H9 (cell line): ENCODE measurements at regions not wholly inside any gene's neighbourhood (a gene's known extent, or its start where the extent isn't known, plus 50 kb on each side); places are given as distances from the start of the nearest gene placed in this dataset.

ENCODE experiments used
- DNase-seq: peaks from one replicate; pipeline ENCODE4 v3.0.0-alpha.2; 2017
- H2AFZ ChIP-seq: one replicate; pipeline ENCODE4 v1.6.1; 2013; ENCODE audit warnings: mild to moderate bottlenecking, low read length, control low read depth, moderate library complexity
- H2AK5ac ChIP-seq: 2 replicates; pipeline ENCODE4 v1.6.1; 2013; ENCODE audit warnings: low read length, control low read depth, mixed read lengths; ENCODE audit not compliant: insufficient read length
- H2BK120ac ChIP-seq: one replicate; pipeline ENCODE4 v1.6.1; 2013; ENCODE audit warnings: low read depth, mild to moderate bottlenecking, low read length, control low read depth, inconsistent platforms; ENCODE audit not compliant: poor library complexity, severe bottlenecking
- H2BK12ac ChIP-seq: 2 replicates; pipeline ENCODE4 v1.6.1; 2013; ENCODE audit warnings: low read length, control low read depth, mixed read lengths, low read depth; ENCODE audit not compliant: insufficient read length
- H2BK15ac ChIP-seq: 2 replicates; pipeline ENCODE4 v1.6.1; 2013; ENCODE audit warnings: low read depth, low read length, control low read depth
- H2BK20ac ChIP-seq: one replicate; pipeline ENCODE4 v1.6.1; 2013; ENCODE audit warnings: low read depth, mild to moderate bottlenecking, low read length, control low read depth, inconsistent platforms; ENCODE audit not compliant: poor library complexity, severe bottlenecking
- H2BK5ac ChIP-seq: 2 replicates; pipeline ENCODE4 v1.6.1; 2013; ENCODE audit warnings: low read length, control low read depth, mixed read lengths; ENCODE audit not compliant: insufficient read length
- H3K14ac ChIP-seq: 2 replicates; pipeline ENCODE4 v1.6.1; 2013; ENCODE audit warnings: low read length, control low read depth; ENCODE audit not compliant: insufficient read depth
- H3K18ac ChIP-seq: 2 replicates; pipeline ENCODE4 v1.6.1; 2013; ENCODE audit warnings: low read depth, mild to moderate bottlenecking, mixed read lengths, low read length, control low read depth; ENCODE audit not compliant: insufficient read length
- H3K23ac ChIP-seq: 2 replicates; pipeline ENCODE4 v1.6.1; 2013; ENCODE audit warnings: low read length, control low read depth, mixed read lengths, low read depth; ENCODE audit not compliant: insufficient read length
- H3K23me2 ChIP-seq: 2 replicates; pipeline ENCODE4 v1.6.1; 2013; ENCODE audit warnings: low read depth, mild to moderate bottlenecking, mixed read lengths, low read length, control low read depth; ENCODE audit not compliant: insufficient read length, poor library complexity, severe bottlenecking
- H3K27ac ChIP-seq: 2 replicates; pipeline ENCODE4 v1.5.1; 2013; ENCODE audit warnings: low read length, control low read depth, mixed read lengths, low read depth; ENCODE audit not compliant: insufficient read length
- H3K27me3 ChIP-seq: 2 replicates; pipeline ENCODE4 v1.6.1; 2013; ENCODE audit warnings: low read length, control low read depth, inconsistent platforms; ENCODE audit not compliant: insufficient read depth
- H3K4ac ChIP-seq: 2 replicates; pipeline ENCODE4 v1.6.1; 2013; ENCODE audit warnings: low read depth, mild to moderate bottlenecking, control low read depth, inconsistent platforms, low read length, moderate library complexity
- H3K4me1 ChIP-seq: 2 replicates; pipeline ENCODE4 v1.6.1; 2013; ENCODE audit warnings: low read length, control low read depth, inconsistent platforms; ENCODE audit not compliant: insufficient read depth
- H3K4me2 ChIP-seq: 2 replicates; pipeline ENCODE4 v1.6.1; 2013; ENCODE audit warnings: low read length, control low read depth, mixed read lengths; ENCODE audit not compliant: insufficient read length, insufficient read depth
- H3K56ac ChIP-seq: 2 replicates; pipeline ENCODE4 v1.6.1; 2013; ENCODE audit warnings: low read depth, mild to moderate bottlenecking, mixed read lengths, low read length, control low read depth; ENCODE audit not compliant: insufficient read length
- H3K79me1 ChIP-seq: 2 replicates; pipeline ENCODE4 v1.6.1; 2013; ENCODE audit warnings: low read depth, mild to moderate bottlenecking, moderate library complexity, low read length, control low read depth, inconsistent platforms; ENCODE audit not compliant: insufficient read depth, poor library complexity, severe bottlenecking
- H3K79me2 ChIP-seq: 2 replicates; pipeline ENCODE4 v1.6.1; 2013; ENCODE audit warnings: low read length, control low read depth, inconsistent platforms; ENCODE audit not compliant: insufficient read depth
- H3K9ac ChIP-seq: 2 replicates; pipeline ENCODE4 v1.6.1; 2013; ENCODE audit warnings: low read length, control low read depth, mixed read lengths; ENCODE audit not compliant: insufficient read length; ENCODE audit errors: extremely low read depth
- H3K9me3 ChIP-seq: one replicate; pipeline ENCODE4 v1.6.1; 2013; ENCODE audit warnings: low read depth, low read length, inconsistent platforms; ENCODE audit not compliant: control insufficient read depth
- H3T11ph ChIP-seq: one replicate; pipeline ENCODE4 v1.6.1; 2013; ENCODE audit warnings: mild to moderate bottlenecking, low read length, control low read depth, inconsistent platforms
- H4K20me1 ChIP-seq: one replicate; pipeline ENCODE4 v1.6.1; 2013; ENCODE audit not compliant: control insufficient read depth, insufficient read length, insufficient read depth
- H4K5ac ChIP-seq: 2 replicates; pipeline ENCODE4 v1.6.1; 2013; ENCODE audit warnings: low read depth, mild to moderate bottlenecking, mixed read lengths, low read length, control low read depth; ENCODE audit not compliant: insufficient read length
- H4K8ac ChIP-seq: replicated peaks from 2 replicates; pipeline ENCODE4 v1.6.1; 2013; ENCODE audit warnings: low read length, control low read depth, mixed read lengths, low read depth; ENCODE audit not compliant: insufficient read length
- H4K91ac ChIP-seq: 2 replicates; pipeline ENCODE4 v1.6.1; 2013; ENCODE audit warnings: low read depth, mild to moderate bottlenecking, moderate library complexity, mixed read lengths, low read length, control low read depth; ENCODE audit not compliant: insufficient read length
- H3K27ac Mint-ChIP-seq, 3 experiments: 2 replicates in 2 of 3; 3 replicates in 1 of 3; pipeline ENCODE4 v1.8.0; 2020 to 2021; ENCODE audit warnings: mixed read lengths in 3 of 3, mild to moderate bottlenecking in 1 of 3, moderate library complexity in 1 of 3
- H3K27me3 Mint-ChIP-seq: 2 replicates; pipeline ENCODE4 v1.8.0; 2021; ENCODE audit warnings: low read depth, mild to moderate bottlenecking, moderate library complexity, mixed read lengths
- H3K36me3 Mint-ChIP-seq, 3 experiments: 2 replicates in 2 of 3; 3 replicates in 1 of 3; pipeline ENCODE4 v1.8.0; 2020 to 2021; ENCODE audit warnings: low read depth in 3 of 3, mixed read lengths in 3 of 3; ENCODE audit not compliant: insufficient read depth in 1 of 3
- H3K4me1 Mint-ChIP-seq, 2 experiments: 2 replicates each; pipeline ENCODE4 v1.8.0; 2020; ENCODE audit warnings: mixed read lengths in 2 of 2
- H3K4me3 Mint-ChIP-seq, 2 experiments: 2 replicates in 1 of 2; 3 replicates in 1 of 2; pipeline ENCODE4 v1.8.0; 2020 to 2021; ENCODE audit warnings: mild to moderate bottlenecking in 2 of 2, mixed read lengths in 2 of 2, moderate library complexity in 1 of 2
- H3K9me3 Mint-ChIP-seq, 2 experiments: 2 replicates in 1 of 2; 3 replicates in 1 of 2; pipeline ENCODE4 v1.8.0; 2020; ENCODE audit warnings: mild to moderate bottlenecking in 2 of 2, mixed read lengths in 2 of 2, moderate library complexity in 1 of 2
- WGBS: extraction: QIAGEN DNeasy Blood & Tissue Kit; methylation state at CpG from one replicate; pipeline ENCODE4 v1.1.7; 2013; ENCODE audit warnings: missing lambda C conversion rate, low lambda C conversion rate, mixed read lengths; ENCODE audit not compliant: insufficient read length; ENCODE audit errors: extremely low coverage; 5-methylcytosine and 5-hydroxymethylcytosine counted together
- TF ChIP-seq, protein P1 (sequence below): fragments of 200-600 bp; sonication (generic); conservative IDR thresholded peaks from 3 replicates; pipeline ENCODE4 v1.8.0; 2021; ENCODE audit warnings: antibody characterized with exemption, mild to moderate bottlenecking

DNA sequence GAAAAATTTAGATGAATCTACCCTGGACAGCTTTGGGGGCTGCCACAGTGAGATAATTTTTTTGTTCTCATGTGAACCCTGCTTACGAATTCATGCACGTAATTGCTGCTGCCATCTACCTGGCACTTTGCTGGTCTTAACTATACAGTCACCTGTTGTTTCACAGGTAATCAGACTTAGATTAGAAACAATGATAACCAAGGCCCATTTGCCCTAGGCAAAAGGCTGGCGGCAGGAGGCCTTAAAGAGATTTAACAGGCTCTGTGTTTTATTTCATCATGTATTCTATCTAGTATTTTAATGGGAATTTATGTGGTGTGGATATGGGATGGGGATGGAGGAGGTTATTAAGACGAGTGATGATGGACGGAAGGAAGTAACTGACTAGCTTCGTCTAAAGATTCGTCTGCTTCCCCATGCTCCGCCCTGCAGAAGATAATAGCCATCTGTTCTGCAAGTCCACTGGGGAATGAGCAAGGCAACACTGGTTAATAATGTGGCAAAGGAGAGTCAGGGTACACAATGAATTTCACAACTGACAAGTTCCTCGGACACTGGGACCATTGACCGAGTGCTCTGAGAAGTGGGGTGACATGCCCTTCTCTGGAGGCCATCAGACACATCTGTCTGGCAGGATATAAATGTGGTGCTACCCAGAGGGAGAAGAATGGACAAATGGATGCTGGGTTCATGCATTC, 291.8 kb upstream of the TNP1 start:
- Histone ChIP-seq H4K5ac (no peak overlapping the region), H2BK20ac (no peak overlapping the region), H2BK120ac (no peak overlapping the region), H3K4me2 (no peak overlapping the region), H4K20me1 (no peaks in the 10 kb centered on the region), H3K23ac (no peak overlapping the region), H3K23me2 (no peaks in the 10 kb centered on the region), H2BK12ac (no peak overlapping the region), H2AK5ac (no peak overlapping the region), H3K9ac (no peak overlapping the region), H3K56ac (no peak overlapping the region), H3K4ac (no peak overlapping the region), H3K27me3 (no peaks in the 10 kb centered on the region), H3K27ac (no peak overlapping the region), H3K9me3 (no peaks in the 10 kb centered on the region), H3T11ph (no peak overlapping the region), H3K14ac (no peak overlapping the region), H3K79me2 (no peaks in the 10 kb centered on the region), H4K8ac (no peak overlapping the region), H3K4me1 (no peaks in the 10 kb centered on the region), H4K91ac (no peak overlapping the region), H2BK15ac (no peak overlapping the region), H3K18ac (no peak overlapping the region), H2BK5ac (no peak overlapping the region), H3K79me1 (no peaks in the 10 kb centered on the region), H2AFZ (no peak overlapping the region)
- 100% methylated on average over 3 of the region's 10 CpGs for WGBS
- Mint-ChIP-seq H3K27ac (no peak overlapping the region), H3K4me3 (no peak overlapping the region), H3K4me1 (no peaks in the 10 kb centered on the region), H3K9me3 (no peaks in the 10 kb centered on the region), H3K36me3 (no peaks in the 10 kb centered on the region; a peak in 1 of 7 replicates), H3K27me3 (peaks cover 10% of the 10 kb centered on the region)
- TF ChIP-seq, protein P1, sequence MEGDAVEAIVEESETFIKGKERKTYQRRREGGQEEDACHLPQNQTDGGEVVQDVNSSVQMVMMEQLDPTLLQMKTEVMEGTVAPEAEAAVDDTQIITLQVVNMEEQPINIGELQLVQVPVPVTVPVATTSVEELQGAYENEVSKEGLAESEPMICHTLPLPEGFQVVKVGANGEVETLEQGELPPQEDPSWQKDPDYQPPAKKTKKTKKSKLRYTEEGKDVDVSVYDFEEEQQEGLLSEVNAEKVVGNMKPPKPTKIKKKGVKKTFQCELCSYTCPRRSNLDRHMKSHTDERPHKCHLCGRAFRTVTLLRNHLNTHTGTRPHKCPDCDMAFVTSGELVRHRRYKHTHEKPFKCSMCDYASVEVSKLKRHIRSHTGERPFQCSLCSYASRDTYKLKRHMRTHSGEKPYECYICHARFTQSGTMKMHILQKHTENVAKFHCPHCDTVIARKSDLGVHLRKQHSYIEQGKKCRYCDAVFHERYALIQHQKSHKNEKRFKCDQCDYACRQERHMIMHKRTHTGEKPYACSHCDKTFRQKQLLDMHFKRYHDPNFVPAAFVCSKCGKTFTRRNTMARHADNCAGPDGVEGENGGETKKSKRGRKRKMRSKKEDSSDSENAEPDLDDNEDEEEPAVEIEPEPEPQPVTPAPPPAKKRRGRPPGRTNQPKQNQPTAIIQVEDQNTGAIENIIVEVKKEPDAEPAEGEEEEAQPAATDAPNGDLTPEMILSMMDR: no peak
- DNase-seq: no peak
